Activated naive CD4-positive, alpha-beta T cell treated with anti-CD3 and anti-CD28 coated beads, Interleukin-2, amount 50 U/mL, for 16 hours (primary cell): ENCODE measurements at regions not wholly inside any gene's neighbourhood (a gene's known extent, or its start where the extent isn't known, plus 50 kb on each side); places are given as distances from the start of the nearest gene placed in this dataset.

Experiments used
- DNase-seq: peaks from one replicate; pipeline ENCODE4 v3.0.0-alpha.2; 2020

DNA sequence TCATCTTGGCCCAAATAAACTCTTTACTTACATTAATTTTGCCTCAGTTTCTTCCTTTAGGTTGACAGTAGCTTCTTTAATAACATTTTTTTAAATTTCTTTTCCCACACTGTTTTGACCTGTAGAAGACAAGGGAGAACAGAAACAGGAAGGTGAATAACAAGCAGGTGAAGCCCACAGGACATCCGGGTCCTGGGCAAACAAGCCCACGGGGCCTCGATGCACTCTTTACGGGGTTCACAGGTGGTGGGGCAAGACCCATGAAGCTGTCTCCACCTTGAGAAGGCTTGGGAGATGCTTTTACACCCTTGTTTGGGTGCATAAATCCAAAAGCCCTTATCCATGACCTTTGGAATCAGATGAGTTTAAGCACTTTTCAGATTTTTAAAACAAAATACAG lies 301.0 kb upstream of the MGAT5 start:
- DNase-seq, result no peak

DNA sequence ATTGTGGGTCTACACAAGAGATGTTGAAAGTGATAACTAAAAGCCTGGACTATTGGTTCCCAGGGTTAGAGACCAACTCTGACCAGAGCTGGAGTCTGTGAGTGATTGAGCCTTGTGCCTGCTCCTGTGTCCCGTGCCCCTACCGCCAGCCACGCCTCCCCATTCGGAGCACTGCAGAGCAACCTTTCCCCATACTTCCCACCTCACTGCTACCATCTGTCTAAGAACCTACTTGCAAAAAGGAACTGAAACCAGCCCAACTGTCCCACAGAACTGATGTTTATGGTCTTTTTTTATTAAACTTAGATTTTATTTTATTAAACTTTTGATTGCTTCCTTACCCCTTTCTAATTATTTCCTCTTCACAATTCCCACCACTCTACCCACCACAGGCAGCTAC lies 300.3 kb upstream of the MGAT5 start:
- DNase-seq, result no peak

DNA sequence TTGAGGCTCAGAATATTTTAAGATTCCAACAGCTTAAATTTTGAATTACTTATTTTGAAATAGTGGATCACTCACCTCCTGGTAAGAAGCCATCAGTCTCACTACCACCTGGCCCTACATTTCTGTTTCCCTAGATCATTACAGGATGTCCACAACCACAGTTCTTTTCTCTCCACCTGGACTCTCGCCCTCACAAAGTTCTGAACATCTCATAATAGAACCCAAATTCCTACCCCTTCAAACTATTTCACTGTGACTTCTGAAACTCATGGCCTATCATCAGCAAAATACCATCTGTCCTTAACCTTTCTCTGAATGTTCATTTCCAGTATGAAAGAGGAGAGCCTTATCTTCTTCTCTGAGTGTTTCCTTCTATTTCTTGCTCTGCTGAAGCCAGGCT lies 299.2 kb upstream of the MGAT5 start:
- no peak for DNase-seq

DNA sequence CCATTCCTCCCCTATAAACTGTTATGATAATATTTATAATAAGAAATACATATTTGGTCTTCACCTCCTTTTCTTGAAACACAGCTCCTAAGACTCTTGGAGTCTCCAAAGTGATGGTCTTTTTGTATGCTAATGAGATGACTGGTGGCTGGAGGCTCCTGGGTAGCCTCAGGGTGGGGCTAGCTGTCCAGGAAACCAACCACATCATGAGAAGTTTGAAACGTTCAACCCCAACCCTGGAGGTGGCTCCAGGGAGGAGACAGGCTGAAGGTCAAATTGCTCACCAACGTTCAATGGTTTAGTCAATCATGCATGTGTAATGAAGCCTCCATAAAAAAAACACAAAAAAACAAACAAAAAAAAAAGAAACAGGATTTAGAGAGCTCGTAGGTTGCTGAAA lies 298.7 kb upstream of the MGAT5 start:
- DNase-seq, result no peak

DNA sequence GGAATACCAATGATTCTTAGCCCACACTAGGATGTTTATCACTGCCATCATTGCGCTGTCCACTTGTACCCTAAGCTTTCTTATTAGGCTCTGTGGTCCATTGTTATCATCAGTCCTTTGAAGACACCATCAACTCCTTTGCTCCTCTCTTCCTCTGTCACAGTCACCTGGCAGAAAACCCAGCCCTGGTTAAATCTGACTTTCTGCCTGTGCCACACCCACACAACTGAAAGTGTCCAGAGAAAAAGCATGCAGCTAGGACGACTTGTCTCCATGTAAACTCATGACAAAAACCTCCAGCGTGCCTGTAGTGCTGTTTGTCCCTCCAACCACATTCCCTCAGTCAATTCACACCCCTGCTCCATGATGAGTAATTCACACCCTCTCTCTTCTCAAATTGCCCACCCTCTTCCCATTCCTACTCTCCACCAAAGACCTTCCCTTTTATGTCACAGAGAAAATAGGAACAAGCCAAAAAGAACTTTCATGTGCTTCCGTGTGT lies 297.4 kb upstream of the MGAT5 start:
- DNase-seq, result no peak

DNA sequence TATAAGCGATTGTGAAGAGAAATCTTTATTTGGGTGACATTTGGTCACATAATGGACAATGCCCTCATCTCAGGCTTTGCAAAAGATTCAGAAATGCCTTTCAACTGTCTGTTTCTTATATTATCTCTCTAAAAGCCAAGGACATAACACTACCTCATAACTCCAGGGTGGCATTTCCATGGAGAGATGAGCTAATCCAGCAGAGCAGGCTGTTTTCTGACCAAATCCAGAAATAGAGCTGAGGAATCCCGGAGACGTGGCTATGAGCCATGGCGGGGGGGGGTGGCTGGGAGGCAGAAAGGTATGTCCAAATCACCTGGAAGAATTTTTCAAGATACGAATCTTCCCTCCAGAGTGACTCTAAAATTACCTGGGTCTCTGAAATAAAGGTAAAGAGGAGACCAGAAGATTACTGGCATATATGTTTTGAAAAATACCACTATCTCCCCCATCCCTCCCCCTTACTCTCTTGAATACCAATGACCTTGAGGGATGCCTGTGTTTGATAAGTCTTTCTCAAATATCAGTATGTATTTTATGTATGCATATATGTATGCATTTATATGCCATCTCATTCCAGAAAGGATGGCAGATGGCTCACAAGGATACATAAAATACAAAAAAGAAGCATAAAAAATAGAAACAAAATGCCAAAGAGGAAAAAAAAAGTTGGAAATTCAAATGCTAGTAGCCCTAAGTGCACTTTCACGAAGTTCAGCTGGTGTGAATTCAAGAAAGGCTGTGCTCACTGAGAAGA lies 296.0 kb upstream of the MGAT5 start:
- no peak for DNase-seq

DNA sequence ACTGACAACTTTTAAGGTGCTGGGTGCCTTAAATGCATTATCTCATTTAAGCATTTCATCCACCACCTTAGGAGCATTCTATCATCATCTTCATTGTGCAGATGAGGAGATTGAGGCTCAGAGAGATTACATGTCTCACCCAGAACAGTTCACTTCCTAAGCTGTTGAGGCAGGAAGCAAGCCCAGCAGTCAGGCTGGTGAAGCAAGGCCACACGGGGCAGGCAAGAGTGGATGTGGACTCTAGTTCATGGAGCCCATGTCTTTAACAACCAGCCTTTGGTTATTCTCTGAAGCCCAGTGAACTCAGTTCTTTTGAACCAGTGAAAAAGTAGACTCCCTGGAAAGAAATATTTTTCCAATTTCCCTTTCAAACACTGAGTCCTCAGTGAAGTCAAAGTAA lies 294.8 kb upstream of the MGAT5 start:
- DNase-seq, result no peak

DNA sequence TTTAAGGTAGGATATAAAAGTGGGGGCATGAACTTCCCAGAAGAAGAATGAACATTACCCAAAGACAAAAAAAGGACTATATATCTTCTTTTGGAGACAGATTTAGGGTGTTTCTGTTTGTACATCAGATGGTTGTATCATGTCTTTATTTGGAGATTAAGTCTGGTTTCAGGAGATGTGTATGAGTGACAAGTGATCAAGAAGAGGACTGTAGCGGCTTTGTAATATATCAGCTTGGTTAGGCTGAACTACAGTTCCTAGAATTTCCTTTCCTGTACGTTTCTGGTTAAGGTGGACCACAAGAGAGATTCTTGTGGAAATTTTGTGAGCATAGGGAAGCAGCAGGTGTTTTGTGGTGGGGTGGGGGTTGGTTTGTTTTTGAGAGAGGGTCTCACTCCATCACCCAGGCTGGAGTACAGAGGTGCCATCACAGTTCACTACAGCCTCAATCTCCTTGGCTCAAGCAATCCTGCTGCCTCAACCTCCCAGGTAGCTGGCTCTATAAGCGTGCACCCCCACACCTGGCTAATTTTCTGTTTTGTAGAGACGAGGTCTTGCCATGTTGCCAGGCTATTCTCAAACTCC lies 287.1 kb upstream of the MGAT5 start:
- DNase-seq, result no peak

DNA sequence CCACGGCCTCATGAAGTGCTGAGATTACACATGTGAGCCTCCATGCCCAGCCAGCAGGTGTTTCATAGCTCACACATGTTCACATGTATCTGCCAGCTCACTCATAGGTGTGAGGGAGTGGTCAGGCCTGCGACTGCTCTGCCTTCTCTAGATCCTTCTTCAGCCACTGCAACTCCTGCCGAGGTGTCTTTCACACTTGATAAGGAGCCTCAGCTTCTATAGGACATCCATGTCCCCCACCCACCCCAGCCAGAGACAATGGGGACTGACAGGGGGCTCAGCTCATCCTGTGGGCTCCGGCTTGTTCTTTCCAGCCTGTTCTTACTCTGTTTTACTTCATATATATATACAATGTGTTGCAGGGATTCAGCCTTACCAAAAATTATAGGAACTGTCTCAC lies 286.5 kb upstream of the MGAT5 start:
- DNase-seq, result no peak

DNA sequence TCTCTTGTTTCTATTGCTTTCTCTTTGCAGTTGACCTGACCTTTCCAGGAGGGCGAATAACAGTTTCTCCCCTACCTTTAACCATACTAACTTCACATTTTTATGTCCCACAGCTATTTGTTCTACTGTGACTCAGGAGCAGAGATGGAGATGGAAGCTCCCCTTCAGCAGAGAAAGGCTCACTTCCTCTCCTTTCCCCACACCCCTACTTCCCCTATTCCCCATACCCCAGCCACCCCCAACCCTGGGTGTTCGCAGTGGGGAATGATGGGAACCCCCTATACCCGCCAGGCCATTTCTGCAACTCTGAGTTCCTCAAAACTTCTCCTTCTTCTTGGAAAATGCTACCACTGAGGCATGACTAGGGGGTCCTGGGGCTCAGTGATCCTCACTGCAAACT lies 285.4 kb upstream of the MGAT5 start:
- DNase-seq, result no peak

DNA sequence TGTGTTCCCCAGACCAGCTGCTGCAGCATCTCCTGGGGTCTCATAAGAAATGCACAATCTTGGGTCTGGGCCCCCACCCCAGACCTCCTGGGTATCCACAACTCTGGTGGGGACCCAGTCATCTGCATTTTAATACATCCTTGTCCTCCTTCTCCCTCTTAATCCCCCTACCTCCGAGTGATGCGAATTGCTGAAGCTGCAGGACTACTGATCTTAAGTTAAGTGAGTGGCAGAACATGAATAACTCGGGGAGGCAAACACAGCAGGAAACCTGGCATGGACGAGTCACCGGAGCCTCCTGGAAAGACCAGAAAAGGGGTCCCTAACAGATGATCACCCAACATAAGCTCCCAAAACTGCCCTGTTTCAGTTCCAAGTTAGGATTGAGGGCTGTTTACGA lies 283.2 kb upstream of the MGAT5 start:
- no peak for DNase-seq

DNA sequence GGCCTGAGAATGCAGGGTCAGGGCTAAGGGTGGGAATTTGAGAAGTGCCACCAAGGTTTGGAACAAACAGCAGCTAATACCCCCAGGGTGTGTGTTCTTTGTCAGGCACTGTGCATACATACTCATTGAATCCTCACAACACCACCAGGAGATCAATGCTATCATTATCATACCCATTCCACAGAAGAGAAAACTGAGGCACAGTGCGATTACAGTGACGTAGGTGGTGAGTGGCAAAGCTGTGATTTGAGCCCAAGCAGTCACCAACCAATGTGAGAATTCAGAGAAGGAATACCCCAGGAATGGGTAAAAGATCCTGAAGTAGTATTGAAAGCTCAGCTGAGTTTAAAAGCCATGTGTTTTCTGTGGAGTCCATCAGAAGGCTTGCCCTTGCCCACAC lies 281.6 kb upstream of the MGAT5 start:
- DNase-seq, result no peak

DNA sequence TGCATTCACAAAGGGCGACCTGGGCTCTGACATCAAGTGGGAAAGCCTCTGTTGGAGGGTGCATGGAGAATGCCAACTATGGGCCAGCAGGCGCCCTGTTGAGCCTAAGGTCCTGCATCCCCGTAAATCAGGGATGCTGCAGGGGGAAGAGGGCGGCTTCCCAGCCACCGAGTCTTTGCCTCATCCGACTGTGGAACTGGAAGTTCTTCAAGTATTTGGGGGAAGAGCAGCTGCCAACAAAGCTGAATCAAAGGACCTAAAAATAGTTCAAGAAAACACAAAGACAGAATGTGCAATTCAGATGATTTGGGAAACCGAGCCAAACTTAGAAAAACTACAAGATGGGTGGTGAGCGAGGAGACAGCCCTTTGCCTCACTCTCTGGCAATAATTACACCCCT lies 281.1 kb upstream of the MGAT5 start:
- DNase-seq, result no peak

DNA sequence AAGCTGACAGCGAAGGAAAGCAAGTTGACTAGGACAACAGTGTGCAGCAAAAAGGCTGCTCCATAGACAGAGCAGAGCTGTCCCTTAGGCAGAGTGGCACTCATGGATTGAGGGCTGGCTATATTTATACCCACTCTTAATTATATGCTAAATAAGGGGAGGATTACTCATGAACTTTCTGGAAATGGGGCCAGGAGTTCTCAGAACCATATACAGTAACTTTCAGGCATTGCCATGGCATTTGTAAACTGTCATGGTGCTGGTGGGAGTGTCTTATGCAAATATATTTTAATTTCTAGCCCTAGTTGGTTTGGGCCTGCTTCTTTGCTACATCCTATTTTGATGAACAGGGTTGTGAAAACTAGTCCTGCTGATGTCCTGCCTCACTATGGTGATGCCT lies 279.5 kb upstream of the MGAT5 start:
- DNase-seq, result no peak

DNA sequence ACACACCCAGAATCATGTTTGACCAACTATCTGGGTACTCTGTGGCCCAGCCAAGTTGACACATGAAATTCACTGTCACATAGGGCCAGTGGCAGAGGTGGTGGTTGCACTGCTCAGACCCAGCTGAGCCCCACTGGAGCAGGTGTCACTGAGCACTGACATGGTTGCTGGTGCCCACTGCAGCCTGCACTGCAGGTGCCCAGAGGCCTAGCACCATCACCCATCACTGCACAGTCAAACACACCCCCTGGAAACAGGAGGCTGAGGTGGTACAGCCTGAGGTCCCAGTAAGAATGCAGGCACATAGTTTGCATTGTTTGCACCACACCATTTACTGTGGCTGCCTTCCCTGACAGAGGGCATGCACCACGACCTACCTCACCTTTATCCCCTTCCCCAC lies 278.7 kb upstream of the MGAT5 start:
- DNase-seq, result no peak

DNA sequence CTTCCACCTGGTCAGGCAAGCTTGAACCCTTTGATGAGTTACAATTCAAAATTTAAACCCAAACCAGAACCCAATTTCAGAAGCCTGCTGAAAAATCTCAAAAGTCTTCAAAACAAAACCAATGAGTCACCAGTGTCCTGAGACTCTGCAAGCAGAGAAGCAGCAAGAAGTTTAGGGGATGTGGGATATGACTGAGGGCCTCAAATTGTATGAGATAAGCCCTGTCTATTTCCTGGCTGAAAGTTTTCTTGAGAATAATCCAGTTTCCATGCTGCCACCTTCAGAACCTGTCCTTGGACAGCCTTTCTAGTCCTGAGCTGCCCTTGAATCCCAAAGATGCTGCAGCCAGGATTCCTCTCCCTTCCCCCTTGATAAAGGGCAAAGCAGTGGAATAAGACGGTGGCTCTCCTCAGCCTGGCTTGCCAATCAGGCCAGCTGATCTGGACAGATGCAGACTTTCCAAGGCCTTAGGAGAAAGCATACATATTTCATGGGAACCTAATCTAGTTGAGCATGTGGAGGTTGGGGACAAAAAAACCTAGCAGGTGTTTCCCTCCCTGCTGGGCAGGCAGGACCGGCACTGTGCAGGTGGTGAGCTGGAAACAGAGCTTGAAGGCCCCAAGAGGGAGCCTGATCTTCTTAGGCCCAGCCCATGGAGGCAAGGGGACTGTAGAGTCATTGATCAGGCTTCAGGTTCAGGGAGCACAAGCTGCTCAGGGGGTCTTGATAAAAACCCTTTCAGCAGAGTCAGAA lies 278.0 kb upstream of the MGAT5 start:
- no peak for DNase-seq

DNA sequence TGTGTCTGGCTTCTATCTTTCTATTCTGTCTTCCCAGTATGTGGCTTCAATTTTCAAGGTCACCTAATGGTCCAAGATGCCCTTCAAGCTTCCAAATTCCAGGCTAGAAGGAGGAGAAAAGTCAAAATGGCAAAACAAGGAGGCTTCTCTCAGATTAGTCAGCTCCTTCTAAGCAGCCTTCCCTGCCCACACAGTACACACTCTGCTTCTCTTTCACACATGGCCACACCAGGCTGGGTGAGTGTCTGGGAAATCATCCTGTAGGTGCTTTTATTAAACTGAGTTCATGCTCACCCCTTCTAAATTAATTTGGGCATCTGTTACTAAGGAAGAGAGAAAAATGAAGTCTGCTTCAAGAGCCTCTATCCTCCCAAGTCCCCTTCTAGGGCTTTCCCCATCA lies 277.2 kb upstream of the MGAT5 start:
- no peak for DNase-seq

DNA sequence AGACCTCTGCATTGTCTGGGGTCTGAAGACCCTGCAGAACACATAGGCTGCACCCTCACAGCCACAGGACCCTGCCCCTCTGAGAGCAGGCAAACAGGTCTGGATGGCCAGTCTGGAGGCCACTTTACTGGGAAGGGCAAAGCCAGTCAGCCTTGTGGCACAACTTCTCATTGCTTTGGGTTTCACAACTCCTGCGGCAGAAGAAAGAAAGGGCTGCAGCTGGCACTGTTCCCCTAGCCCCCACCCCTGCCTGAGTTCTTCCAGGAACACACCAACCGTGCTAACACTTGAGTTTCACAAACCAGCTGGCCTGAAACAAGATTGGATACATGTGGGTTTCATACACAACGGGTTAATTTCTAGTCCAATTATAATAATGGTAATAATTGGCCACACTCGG lies 276.5 kb upstream of the MGAT5 start:
- DNase-seq, result no peak

DNA sequence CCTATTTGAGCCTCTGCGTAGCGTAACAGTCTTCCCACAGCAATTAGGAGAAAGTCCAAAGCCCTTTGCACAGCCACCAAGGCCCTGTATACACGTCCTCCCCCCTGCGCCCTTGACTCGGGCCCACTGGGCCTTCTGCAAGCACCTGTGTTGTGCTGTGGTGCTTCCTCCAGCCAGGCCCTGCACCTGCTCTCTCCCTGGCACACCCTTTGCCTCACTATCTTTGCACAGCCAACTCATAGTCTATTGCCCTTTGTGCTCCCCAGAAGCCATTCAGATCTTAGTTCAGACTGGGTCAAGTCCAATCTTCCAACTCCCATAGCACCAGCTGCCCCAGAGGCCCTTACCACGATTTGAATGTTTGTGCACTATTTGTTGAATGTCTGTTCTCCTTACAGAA lies 271.6 kb upstream of the MGAT5 start:
- no peak for DNase-seq

DNA sequence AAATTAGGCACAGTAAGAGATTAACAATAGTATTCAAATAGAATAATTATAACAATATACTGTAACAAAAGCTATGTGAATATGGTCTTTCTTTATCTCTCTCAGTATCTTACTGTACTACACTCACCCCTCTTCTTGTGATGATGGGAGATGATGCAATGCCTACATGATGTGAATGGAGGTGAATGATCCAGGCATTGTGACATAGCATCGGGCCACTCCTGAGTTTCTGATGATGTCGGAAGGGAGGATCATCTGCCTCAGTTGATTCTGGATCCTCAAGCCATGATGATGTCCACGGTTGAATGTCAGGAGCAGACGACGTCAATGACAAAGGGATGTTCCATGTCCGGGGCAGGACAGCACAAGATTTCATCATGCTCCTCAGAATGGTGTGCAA lies 268.3 kb upstream of the MGAT5 start:
- no peak for DNase-seq

DNA sequence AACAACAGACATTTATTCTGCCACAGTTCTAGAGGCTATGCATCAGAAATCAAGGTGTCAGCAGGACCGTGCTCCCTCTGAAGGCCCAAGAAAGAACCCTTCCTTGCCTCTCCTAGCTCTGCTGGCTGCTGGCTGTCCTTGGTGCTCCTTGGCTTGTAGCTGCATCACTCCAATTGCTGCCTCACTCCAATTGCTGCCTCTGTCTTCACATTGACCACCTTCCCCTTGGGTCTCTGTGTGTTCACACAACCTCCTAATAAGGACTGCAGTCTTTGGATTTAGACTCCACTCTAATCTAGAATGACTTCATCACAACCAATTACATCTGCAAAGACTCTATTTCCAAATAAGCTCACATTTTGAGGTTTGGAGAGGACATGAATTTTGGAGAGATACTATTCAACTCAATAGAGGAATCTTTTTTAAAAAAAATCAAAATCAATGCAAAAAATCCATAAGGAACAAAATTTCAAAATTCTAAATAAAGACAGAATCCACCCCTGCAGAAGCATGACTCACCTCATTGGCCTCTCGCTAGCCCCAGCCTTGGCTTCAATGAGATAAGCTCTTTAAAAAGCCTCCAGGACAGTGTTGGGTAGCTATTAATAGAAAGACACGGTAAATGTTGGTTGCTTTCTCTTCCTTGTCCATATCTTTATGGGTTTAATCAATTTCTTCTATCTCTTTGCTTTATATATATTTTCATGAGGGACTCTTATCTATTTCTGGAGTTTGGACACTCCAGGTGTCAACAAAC lies 267.6 kb upstream of the MGAT5 start:
- DNase-seq, result no peak

DNA sequence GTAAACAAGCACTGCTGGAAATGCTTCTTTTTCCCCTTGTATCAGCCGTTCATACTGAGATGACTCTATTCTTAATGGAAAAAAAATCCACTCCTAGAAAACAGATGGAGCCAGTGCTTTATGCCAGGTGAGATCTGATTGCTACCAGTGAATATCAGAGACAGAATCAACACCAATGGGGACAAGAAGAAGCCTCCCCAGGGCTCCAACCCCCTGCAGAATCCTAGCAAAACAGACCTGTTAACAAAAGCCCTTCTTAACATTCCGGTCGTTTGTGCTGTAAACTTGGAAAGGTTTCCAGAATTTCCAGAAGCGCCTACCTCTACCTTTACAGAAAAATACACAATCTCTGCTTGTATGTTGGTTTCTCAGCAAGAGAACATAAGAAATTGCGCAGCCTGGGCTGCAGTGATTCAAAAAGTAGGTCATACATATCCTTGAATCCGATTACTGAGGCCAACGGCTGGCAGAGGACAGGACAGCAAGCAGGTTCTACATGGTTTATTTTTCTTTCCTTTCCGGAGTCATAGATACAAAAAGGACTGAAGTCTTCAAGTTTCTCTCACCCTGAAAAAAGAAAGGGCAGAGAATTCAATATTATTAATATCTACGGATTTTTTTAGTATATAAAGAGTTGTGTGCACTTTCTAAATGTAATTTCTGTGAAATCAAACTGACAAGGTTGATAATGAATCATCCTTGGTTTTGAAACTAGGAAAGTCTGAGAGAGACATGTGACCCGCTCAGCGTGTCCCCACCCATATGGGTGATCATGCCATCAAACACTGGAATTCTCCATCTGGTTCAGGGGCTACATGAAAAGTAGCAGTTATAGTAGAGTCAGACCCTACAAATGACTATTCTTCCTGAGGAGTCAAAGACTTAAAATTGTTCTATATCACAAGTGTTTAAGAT lies 266.7 kb upstream of the MGAT5 start:
- no peak for DNase-seq
